ENCODE measurements at regions not wholly inside any gene's neighbourhood (a gene's known extent, or its start where the extent isn't known, plus 50 kb on each side); places are given as distances from the start of the nearest gene placed in this dataset.

- no peak for DNase-seq
- Histone ChIP-seq H3K4me3 (ENCODE audit: control extremely low read depth in 1 of 5, extremely low read depth in 1 of 5, insufficient read depth in 1 of 5, low read depth in 2 of 5, low read length in 4 of 5) (no peak overlapping the region), H3K9me3 (ENCODE audit: control extremely low read depth in 1 of 3, control insufficient read depth in 2 of 3, insufficient read depth in 1 of 3, low read length in 2 of 3) (no peaks in the 10 kb centered on the region), H3K4me2 (replicated peaks; ENCODE audit: low read depth, low read length, poor library complexity, severe bottlenecking) (no peak overlapping the region), H4K20me1 (ENCODE audit: control insufficient read depth, insufficient read depth, low read length, poor library complexity, severe bottlenecking) (no peaks in the 10 kb centered on the region), H2AFZ (ENCODE audit: insufficient read depth, low read depth, low read length, poor library complexity, severe bottlenecking) (no peak overlapping the region), H3K27ac (ENCODE audit: low read length in 2 of 2) (no peak overlapping the region), H3K4me1 (ENCODE audit: control insufficient read depth in 2 of 2, insufficient read depth in 2 of 2, low read length in 2 of 2) (peaks cover 12 to 17% of the 10 kb centered on the region in 2 donors), H3K27me3 (replicated peaks in 1 of 4; ENCODE audit: control extremely low read depth in 1 of 4, control insufficient read depth in 3 of 4, insufficient read depth in 4 of 4, low read length in 3 of 4) (no peaks in the 10 kb centered on the region), H3K36me3 (replicated peaks in 1 of 2; ENCODE audit: control extremely low read depth in 1 of 2, control insufficient read depth in 1 of 2, extremely low read depth in 1 of 2, insufficient read depth in 2 of 2, low read length in 1 of 2) (no peaks in the 10 kb centered on the region), H3K9ac (ENCODE audit: low read length) (no peak overlapping the region), H3K79me2 (ENCODE audit: control insufficient read depth, insufficient read depth, low read length) (no peaks in the 10 kb centered on the region)
- peaks cover 13% of the 10 kb centered on the region for H3K4me1 Mint-ChIP-seq
- intact Hi-C loops (cut with micrococcal nuclease): loop anchor here (5.0 kb wide), 1 partner anchor 137 kb away; no protein-coding TSS in a partner anchor
- H3K9me3 Mint-ChIP-seq (ENCODE audit: insufficient read depth): no peaks in the 10 kb centered on the region
- CTCF ChIA-PET: no interaction called here
- peaks cover 3% of the 10 kb centered on the region for H3K27me3 Mint-ChIP-seq
- H3K27ac Mint-ChIP-seq: no peak overlapping the region
- WGBS (ENCODE audit: insufficient coverage): 90% methylated on average over 4 of the region's 12 CpGs
- TF ChIP-seq EZH2 (IDR thresholded peaks at IDR 0.05; ENCODE audit: borderline replicate concordance, insufficient read depth, low read depth, low read length, poor library complexity, severe bottlenecking) (no peak), CTCF (IDR thresholded peaks at IDR 0.05) (no peak)
- POLR2A ChIA-PET: no interaction called here
- ATAC-seq (ENCODE audit: low read depth): no peak
- H3K4me3 Mint-ChIP-seq: no peak overlapping the region
Observed at GRCh38 chr10:2974503-2975207, 92.7 kb upstream of the PFKP start.

GRCh38 chr10:2974083-2974482 is 93.3 kb upstream of the PFKP start:
- DNase-seq (no peak), ATAC-seq (ENCODE audit: low read depth) (no peak)
- Histone ChIP-seq H3K4me1 (ENCODE audit: control insufficient read depth in 2 of 2, insufficient read depth in 2 of 2, low read length in 2 of 2) (peaks cover 7 to 11% of the 10 kb centered on the region in 2 donors), H3K4me2 (replicated peaks; ENCODE audit: low read depth, low read length, poor library complexity, severe bottlenecking) (no peak overlapping the region), H3K9me3 (ENCODE audit: control extremely low read depth in 1 of 3, control insufficient read depth in 2 of 3, insufficient read depth in 1 of 3, low read length in 2 of 3) (no peaks in the 10 kb centered on the region), H2AFZ (ENCODE audit: insufficient read depth, low read depth, low read length, poor library complexity, severe bottlenecking) (no peak overlapping the region), H3K27me3 (replicated peaks in 1 of 4; ENCODE audit: control extremely low read depth in 1 of 4, control insufficient read depth in 3 of 4, insufficient read depth in 4 of 4, low read length in 3 of 4) (no peaks in the 10 kb centered on the region), H3K27ac (ENCODE audit: low read length in 2 of 2) (no peak overlapping the region), H4K20me1 (ENCODE audit: control insufficient read depth, insufficient read depth, low read length, poor library complexity, severe bottlenecking) (no peaks in the 10 kb centered on the region), H3K4me3 (ENCODE audit: control extremely low read depth in 1 of 5, extremely low read depth in 1 of 5, insufficient read depth in 1 of 5, low read depth in 2 of 5, low read length in 4 of 5) (no peak overlapping the region), H3K79me2 (ENCODE audit: control insufficient read depth, insufficient read depth, low read length) (no peaks in the 10 kb centered on the region), H3K9ac (ENCODE audit: low read length) (no peak overlapping the region), H3K36me3 (replicated peaks in 1 of 2; ENCODE audit: control extremely low read depth in 1 of 2, control insufficient read depth in 1 of 2, extremely low read depth in 1 of 2, insufficient read depth in 2 of 2, low read length in 1 of 2) (no peaks in the 10 kb centered on the region)
- ChIA-PET POLR2A (no interaction called here), CTCF (no interaction called here)
- TF ChIP-seq EZH2 (IDR thresholded peaks at IDR 0.05; ENCODE audit: borderline replicate concordance, insufficient read depth, low read depth, low read length, poor library complexity, severe bottlenecking) (no peak), CTCF (IDR thresholded peaks at IDR 0.05) (no peak)
- Mint-ChIP-seq H3K4me3 (no peak overlapping the region), H3K4me1 (peaks cover 7% of the 10 kb centered on the region), H3K9me3 (ENCODE audit: insufficient read depth) (no peaks in the 10 kb centered on the region), H3K27me3 (peaks cover 3% of the 10 kb centered on the region), H3K27ac (no peak overlapping the region)
- WGBS (ENCODE audit: insufficient coverage): no CpG with 5 or more reads among the region's 3 CpGs
- intact Hi-C loops (cut with micrococcal nuclease): no loop called here

Data from B cell (primary cell).